HG02981 (cell line): ENCODE measurements at regions not wholly inside any gene's neighbourhood (a gene's known extent, or its start where the extent isn't known, plus 50 kb on each side); places are given as distances from the start of the nearest gene placed in this dataset.
"Not testable (repeated sequence)": the region's sequence is repeated elsewhere in the genome, so short reads cannot be mapped to it uniquely, and the experiment has no call there.

Experiments used
- ATAC-seq: cut with Tn5 transposase; IDR thresholded peaks from one replicate; pipeline ENCODE4 v1.9.1; 2021; ENCODE audit warnings: mild to moderate bottlenecking, moderate library complexity; ENCODE audit not compliant: unreplicated experiment

GRCh38 chr2:220568296-220568695 lies 940.9 kb downstream of the SLC4A3 start:
- no peak for ATAC-seq

- ATAC-seq, result no peak
Observed at GRCh38 chr2:220569112-220569897, 941.9 kb downstream of the SLC4A3 start.

GRCh38 chr2:220572385-220572784 lies 945.0 kb downstream of the SLC4A3 start:
- ATAC-seq, result no peak

DNA sequence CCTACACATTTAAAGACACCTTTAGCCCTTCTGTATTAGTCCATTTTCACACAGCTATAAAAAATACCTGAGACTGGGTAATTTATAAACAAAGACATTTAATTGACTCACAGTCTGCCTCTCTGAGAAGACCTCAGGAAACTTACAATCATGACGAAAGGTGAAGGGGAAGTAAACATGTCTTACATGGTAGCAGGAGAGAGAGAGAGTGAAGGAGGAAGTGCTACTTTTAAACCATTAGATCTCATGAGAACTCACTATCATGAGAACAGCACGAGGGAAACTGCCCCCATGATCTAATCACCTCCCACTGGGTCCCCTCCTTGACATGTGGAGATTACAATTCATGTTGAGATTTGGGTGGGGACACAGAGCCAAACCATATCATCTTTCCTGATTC lies 946.6 kb downstream of the SLC4A3 start:
- no peak for ATAC-seq

DNA sequence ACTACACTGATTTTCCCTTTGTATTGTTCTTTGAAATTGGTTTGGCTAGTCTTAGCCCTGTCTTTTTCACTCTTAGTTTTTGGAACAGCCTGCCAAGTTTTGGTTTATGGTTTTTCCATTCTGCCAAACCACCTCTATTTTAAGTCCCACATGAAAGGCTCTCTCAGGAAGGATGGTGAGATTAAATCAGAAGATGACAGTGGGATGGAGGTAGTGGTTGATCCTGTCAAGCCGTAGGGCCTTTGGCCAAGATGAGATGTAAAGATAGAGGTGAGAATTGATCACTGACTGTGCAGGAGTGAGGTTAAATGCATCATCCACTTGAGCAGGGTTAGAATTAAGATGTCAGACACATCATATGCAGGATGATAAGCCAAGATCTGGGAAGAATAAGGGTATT lies 948.5 kb downstream of the SLC4A3 start:
- no peak for ATAC-seq

DNA sequence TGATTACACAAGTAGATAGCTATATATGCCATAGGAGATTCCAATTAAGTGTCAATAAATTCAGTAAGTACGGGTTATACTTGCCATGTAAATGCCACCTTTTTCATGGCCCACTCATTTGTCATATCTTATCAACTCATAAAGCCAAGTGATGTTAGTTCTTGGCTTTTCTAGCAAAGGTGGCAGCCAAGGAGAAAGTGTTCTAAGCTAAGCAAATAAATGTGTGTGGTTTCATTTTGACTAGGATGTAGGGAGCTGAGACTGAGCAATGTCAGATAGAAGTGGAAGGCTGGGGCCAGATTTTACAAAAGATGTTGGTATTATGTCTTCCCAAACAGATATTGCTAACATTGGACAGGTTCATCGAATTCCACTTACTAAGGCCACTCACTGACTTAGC lies 952.0 kb downstream of the SLC4A3 start:
- no peak for ATAC-seq

GRCh38 chr2:220580113-220580512 lies 952.7 kb downstream of the SLC4A3 start:
- no peak for ATAC-seq

DNA sequence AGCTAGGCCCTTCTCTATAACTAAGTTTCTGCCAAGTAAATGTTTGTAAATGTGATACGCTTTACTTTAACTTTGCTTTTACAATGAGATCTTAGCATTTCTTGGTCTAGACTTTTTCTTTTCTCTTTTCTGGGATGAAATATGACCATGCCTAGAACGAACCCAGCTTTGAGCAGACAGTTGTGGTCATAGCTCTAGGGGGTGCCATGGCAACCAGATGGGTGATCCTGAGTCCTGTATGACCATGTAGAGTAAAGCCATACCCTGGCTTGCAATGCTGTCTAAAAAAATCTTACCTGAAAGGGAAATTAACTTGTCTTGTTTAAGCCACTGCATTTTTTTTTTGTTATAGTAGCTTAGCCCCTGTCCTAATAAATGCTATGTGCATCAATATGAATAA lies 956.3 kb downstream of the SLC4A3 start:
- ATAC-seq, result no peak

- ATAC-seq, result no peak
Observed at GRCh38 chr2:220585241-220585640, 957.8 kb downstream of the SLC4A3 start.

DNA sequence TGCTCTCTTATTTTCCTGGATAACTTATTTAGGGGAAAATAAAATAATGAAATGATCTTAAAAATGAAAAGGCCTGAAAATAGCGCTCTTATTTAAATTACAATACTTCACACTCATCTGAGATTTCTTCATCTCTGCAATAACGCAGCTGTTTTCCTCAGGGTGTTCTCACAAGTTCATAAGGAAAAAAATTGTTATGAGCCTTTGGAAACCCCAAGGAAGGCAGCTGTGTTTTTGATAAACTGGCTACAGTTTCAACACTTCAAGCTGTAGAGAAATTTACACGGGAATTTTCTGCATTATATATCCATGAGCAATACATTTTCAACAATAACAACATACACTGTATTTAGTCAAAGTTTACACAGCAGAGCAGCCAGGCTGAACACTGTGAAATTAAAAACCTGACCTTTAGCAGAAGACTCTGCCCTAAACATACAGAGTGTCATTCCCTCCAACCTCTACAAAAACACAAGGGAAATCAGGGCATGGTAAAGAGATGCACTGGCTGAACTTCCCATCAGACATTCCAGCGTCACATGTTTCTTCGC lies 959.6 kb downstream of the SLC4A3 start:
- ATAC-seq, result no peak

DNA sequence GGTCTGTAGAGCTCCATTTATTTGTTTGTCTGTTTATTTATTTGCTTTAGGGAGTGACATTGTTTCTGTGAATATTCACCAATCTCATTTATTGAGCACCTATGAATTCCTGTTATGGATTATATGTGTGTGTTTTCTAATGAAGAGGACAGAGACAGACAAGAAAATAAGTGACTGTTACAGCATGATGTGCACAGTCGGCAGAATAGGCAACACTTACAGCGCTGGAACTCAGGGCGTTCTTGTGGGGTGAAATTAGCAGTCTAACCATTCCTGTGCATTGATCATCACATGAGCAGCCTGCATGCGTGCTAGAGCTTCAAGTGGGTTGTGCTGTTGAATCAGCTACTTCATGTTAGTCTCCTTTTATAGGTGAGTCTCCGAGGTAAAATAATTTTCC lies 960.7 kb downstream of the SLC4A3 start:
- no peak for ATAC-seq

- no peak for ATAC-seq
Observed at GRCh38 chr2:220590476-220590875, 963.0 kb downstream of the SLC4A3 start.

DNA sequence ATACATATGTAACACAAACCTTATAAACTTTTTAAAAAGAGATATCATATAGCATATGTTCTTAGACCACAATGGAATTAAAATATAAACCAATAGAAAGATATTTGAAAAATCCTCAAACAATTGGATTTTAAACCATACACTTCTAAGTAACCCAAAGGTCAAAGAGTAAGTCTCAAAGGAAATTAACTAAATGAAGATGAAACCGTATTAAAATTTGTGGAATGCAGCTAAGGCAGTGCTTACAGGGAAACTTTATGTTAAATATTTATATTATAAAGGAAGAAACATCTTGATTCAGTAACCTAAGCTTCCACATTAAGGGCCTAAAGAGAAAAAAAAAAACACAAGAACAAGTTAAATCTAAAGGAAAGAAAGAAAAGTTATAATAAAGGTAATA lies 966.1 kb downstream of the SLC4A3 start:
- no peak for ATAC-seq

DNA sequence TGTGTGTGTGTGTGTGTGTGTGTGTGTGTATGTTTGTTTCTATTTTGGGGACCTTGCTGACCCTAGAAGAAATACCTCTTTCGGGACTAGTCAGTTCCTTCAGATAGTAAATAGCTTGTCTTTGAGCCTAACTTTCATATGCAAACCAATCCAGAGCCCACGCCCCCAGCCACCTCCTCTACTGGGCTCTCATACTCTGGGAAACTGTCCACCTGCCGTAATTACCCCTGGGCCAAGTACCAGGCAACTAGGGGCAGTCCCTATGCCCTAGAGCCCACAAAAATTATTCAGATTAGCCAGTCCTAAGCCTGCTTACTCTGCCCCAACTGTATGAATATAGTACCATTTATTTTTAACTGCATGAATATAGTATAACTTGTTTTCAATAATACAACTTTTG lies 970.4 kb downstream of the EPHA4 start:
- no peak for ATAC-seq

GRCh38 chr2:220613004-220613403 lies 959.1 kb downstream of the EPHA4 start:
- ATAC-seq, result not testable (repeated sequence)

- ATAC-seq, result no peak
Observed at GRCh38 chr2:220614064-220614463, 958.0 kb downstream of the EPHA4 start.

DNA sequence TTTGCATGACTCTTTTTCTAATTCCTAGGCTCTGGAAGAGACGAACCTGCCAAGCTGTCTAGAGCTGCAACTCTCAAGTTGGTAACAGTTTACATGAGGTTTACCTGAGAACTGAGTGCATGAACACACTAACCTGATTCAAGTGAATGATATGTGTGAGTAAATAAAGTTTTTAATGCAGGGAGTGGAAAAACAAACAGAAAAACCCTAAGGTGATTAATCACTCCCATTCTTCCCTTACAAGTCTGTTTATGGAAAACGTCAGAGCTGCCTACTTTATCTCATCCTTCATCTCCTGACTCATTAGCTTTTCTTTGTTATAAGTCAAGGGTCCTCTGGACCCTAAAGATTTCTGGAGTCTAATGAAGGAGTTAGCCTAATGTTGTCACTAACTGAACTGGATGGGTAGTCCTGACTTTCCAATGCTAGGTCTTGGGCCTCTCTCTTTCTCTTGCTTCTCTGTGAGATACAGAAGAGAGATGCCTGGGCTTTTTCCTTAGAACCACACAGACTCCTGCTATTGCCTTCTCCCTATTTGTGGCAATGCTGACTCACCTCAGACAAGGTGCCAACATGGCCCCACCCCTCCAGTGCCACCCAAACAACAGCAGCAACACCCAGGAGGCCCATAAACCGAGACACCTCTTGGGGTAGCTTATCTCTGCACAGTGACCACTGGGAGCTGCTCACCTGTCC lies 952.4 kb downstream of the EPHA4 start:
- ATAC-seq, result no peak

DNA sequence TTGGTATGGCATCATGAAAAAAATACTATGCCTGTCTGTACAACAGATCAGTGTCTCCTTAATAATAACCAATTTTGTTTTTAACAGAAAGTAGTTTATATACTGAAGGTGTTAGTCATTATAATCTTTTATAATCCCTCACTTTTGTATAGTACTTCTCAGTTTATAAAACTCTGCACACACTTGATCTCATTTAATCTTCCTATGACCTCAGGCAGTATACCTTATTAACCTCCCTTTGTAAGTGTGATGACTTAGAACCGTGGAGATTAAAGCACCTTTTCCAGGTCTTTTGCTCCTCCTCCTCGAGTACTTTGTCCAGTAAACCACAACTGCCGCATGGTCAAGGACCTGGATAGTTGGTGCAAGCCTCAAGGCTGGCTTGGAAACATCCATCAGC lies 945.5 kb downstream of the EPHA4 start:
- ATAC-seq, result no peak

GRCh38 chr2:220628252-220628651 lies 943.9 kb downstream of the EPHA4 start:
- ATAC-seq, result no peak

GRCh38 chr2:220641137-220641536 lies 931.0 kb downstream of the EPHA4 start:
- ATAC-seq, result no peak

GRCh38 chr2:220646424-220646823 lies 925.7 kb downstream of the EPHA4 start:
- no peak for ATAC-seq

GRCh38 chr2:220648628-220649027 lies 923.5 kb downstream of the EPHA4 start:
- ATAC-seq, result no peak
